Superior temporal gyrus (tissue), 1 donor: ENCODE measurements at regions not wholly inside any gene's neighbourhood (a gene's known extent, or its start where the extent isn't known, plus 50 kb on each side); places are given as distances from the start of the nearest gene placed in this dataset.
"Not testable (repeated sequence)": the region's sequence is repeated elsewhere in the genome, so short reads cannot be mapped to it uniquely, and the experiment has no call there.

ENCODE experiments used
- DNase-seq: peaks from one replicate; pipeline ENCODE4 v3.0.0-alpha.2; 2016; ENCODE audit errors: extremely low spot score

DNA sequence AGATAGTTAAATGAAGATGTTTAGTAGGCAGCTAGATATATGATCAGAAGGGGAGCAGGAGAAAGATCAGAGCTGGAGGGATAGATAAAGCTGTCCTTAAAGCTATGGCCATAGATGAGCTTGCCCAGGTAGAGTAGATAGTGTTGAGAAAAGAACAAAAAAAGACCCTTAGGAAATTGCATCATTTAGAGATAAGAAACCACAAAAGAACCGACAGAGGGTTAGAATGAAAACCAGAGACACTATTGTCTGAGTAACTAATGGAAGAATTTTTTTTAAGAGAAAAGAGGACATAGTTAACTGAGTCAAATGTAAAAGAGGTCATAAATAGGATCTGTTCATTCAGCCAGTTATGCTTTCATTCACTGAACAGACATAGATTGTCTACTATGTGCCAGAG, 101.8 kb downstream of the TNFAIP3 start:
- no peak for DNase-seq

GRCh38 chr6:137969874-137970273, 102.8 kb downstream of the TNFAIP3 start:
- DNase-seq: no peak

GRCh38 chr6:137970368-137970767, 103.3 kb downstream of the TNFAIP3 start:
- no peak for DNase-seq

- DNase-seq: no peak
Measured at GRCh38 chr6:137973201-137973600, 106.1 kb downstream of the TNFAIP3 start.

- DNase-seq: peak; percentile 28
Measured at GRCh38 chr6:137975188-137975940, 108.3 kb downstream of the TNFAIP3 start.

- no peak for DNase-seq
Measured at GRCh38 chr6:137976430-137976829, 109.4 kb downstream of the TNFAIP3 start.

GRCh38 chr6:137977206-137977605, 110.1 kb downstream of the TNFAIP3 start:
- no peak for DNase-seq

DNA sequence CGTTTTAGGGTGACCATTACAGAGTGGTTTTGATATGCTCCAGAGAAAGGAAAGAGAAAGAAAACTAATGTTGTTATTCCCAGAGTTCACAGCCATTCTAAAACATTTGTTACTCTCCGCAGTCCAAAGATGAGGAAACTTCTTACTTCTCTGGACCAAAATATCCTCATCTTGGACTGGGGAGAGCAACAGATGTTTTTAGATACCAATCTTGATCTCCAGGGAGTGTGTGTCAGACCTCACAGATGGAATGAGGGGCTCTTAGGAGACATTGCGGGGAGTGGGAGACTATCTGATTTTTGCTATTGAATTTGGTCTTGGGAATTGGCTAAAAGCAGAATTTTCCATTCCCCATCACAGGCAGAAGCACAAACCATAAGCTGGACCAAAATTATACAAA, 110.8 kb downstream of the TNFAIP3 start:
- no peak for DNase-seq

DNA sequence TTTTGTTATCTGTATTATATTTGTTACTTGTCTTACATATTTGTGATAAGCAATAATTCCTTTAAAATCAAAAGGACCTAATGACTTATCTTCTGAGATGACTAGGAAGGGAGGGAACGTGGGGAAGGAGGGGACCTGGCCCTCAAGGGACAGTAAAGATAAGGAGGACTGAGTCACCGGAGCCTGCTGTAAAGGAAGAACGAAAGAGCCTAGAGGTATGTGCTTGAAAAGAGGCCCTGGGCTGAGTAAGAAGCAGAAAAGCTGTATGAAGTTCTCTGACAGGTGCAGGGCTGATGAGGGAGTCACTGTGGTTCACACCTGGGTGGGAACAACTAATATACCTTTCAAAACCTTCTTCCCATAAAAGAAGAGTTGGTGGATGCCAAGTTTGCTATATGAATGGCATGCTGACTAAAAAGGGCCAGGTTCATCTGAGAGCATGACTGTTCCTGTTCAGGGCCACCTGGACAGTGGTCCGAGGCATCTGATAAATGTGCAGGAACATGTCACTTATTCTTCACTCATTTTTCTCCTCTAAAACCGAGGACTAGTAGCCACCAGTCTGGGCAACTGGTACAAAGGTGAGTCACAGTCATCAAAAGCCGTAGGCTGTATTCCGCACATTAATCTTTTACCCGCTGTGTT, 111.3 kb downstream of the TNFAIP3 start:
- no peak for DNase-seq

DNA sequence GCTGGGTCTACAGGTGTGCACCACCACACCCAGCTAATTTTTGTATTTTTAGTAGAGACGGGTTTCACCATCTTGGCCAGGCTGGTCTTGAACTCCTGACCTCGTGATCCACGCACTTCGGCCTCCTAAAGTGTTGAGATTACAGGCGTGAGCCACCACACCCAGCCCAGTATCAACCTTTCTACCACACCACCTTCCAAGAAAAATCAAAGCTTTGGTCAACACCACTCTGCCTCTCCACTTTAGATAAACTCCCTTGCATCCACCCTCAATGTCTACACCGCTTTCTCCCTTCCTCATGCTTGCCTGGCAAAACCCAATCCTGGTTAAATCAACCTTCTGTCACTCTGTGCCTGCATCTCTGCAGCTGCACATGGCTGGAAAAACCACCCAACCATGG, 112.2 kb downstream of the TNFAIP3 start:
- DNase-seq: not testable (repeated sequence)

- DNase-seq: no peak
Measured at GRCh38 chr6:137980777-137981176, 113.7 kb downstream of the TNFAIP3 start.

GRCh38 chr6:137981758-137982157, 114.7 kb downstream of the TNFAIP3 start:
- no peak for DNase-seq

- DNase-seq: no peak
Measured at GRCh38 chr6:137982418-137983189, 115.5 kb downstream of the TNFAIP3 start.

DNA sequence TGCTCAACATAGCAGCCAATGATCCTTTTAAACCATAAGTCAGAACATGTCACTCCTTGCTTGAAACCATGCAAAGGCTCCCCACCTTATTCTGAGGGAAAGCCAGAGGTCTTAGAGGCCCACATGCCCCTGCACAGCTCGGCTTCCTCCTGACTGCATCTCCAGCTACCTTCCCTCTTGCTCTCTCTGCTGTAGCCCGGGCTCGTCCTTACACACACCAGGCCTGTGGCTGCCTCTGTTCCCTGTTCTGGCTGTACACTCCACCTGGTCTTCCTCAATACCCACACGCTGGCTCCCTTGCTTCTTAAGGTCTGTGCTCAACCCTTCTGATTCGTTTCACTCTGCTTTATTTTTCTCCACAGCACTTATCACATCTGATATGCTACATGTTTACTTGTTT, 116.2 kb downstream of the TNFAIP3 start:
- no peak for DNase-seq

GRCh38 chr6:137989664-137990063, 117.6 kb downstream of the PERP start:
- no peak for DNase-seq

DNA sequence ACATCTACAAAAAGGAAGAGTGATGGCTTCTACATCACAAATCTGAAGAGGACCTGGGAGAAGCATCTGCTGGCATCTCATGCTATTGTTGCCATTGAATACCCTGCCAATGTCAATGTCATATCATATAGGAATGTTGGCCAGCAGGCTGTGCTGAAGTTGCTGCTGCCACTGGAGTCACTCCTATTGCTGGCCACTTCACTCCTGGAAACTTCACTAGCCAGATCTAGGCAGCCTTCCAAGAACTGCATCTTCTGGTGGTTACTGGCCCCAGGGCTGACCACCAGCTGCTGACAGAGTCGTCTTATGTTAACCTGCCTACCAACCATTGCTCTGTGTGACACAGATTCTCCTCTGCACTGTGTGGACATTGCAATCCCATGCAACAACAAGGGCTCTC, 111.8 kb downstream of the PERP start:
- DNase-seq: no peak

DNA sequence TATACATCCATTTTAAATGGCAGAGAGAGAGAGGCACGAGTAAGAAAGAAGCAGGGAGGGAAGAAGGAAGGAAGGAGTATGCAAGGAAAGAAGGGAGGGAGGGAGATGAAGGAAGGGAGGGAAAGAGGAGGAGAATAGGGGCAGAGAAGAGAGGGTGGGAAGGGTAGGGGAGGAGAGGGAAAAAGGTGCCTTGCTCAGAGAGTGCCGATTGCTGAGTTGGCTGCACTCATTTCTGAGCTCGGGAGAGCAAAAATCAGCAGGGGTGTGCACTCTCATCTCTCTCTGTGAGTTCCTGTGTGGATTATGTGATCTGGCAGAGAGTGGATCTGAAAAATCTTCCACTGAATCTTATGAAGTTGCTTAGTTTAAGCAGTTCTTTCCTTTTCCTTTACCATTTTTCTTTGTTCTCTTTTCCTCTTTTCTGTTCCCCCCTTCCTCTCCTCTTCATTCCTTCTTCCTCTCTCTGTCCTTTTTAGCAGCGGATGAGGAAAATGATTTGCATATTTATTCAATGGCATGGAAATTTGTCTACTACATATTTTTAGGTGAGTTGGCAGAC, 108.7 kb downstream of the PERP start:
- no peak for DNase-seq

- DNase-seq: no peak
Measured at GRCh38 chr6:137999815-138000214, 107.4 kb downstream of the PERP start.

GRCh38 chr6:138000941-138001340, 106.3 kb downstream of the PERP start:
- DNase-seq: no peak

- peak; percentile 83 for DNase-seq
Measured at GRCh38 chr6:138001750-138002349, 105.4 kb downstream of the PERP start.

- DNase-seq: peak; percentile 46
Measured at GRCh38 chr6:138004430-138005287, 102.6 kb downstream of the PERP start.
